ENCODE measurements at regions not wholly inside any gene's neighbourhood (a gene's known extent, or its start where the extent isn't known, plus 50 kb on each side); places are given as distances from the start of the nearest gene placed in this dataset.

GRCh38 chr18:73961804-73962203, 185.8 kb downstream of the FBXO15 start:
- FAIRE-seq, result no peak

GRCh38 chr18:73959352-73959751, 188.3 kb downstream of the FBXO15 start:
- FAIRE-seq, result no peak

GRCh38 chr18:73954268-73954667, 193.4 kb downstream of the FBXO15 start:
- no peak for FAIRE-seq

- no peak for FAIRE-seq
These were observed 195.2 kb downstream of the FBXO15 start for GRCh38 chr18:73952296-73952946.

GRCh38 chr18:73950116-73950700, 197.4 kb downstream of the FBXO15 start:
- no peak for FAIRE-seq

- FAIRE-seq, result no peak
These were observed 199.1 kb downstream of the FBXO15 start for GRCh38 chr18:73948497-73948896.

GRCh38 chr18:73948084-73948483, 199.6 kb downstream of the FBXO15 start:
- no peak for FAIRE-seq

GRCh38 chr18:73947180-73947921, 200.3 kb downstream of the FBXO15 start:
- FAIRE-seq, result no peak

GRCh38 chr18:73945130-73945792, 202.4 kb downstream of the FBXO15 start:
- no peak for FAIRE-seq

- FAIRE-seq, result no peak
These were observed 202.9 kb downstream of the FBXO15 start for GRCh38 chr18:73944715-73945114.

GRCh38 chr18:73943763-73944162, 203.9 kb downstream of the FBXO15 start:
- no peak for FAIRE-seq

GRCh38 chr18:73942956-73943355, 204.7 kb downstream of the FBXO15 start:
- no peak for FAIRE-seq

- no peak for FAIRE-seq
These were observed 205.5 kb downstream of the FBXO15 start for GRCh38 chr18:73942081-73942625.

- FAIRE-seq, result no peak
These were observed 206.9 kb downstream of the FBXO15 start for GRCh38 chr18:73940721-73941120.

- no peak for FAIRE-seq
These were observed 208.2 kb downstream of the FBXO15 start for GRCh38 chr18:73939391-73939790.

GRCh38 chr18:73933685-73934084, 213.9 kb downstream of the FBXO15 start:
- FAIRE-seq, result no peak

- no peak for FAIRE-seq
These were observed 214.7 kb downstream of the FBXO15 start for GRCh38 chr18:73932976-73933375.

- FAIRE-seq, result no peak
These were observed 220.1 kb downstream of the FBXO15 start for GRCh38 chr18:73927496-73927895.

- no peak for FAIRE-seq
These were observed 222.8 kb downstream of the FBXO15 start for GRCh38 chr18:73924836-73925235.

GRCh38 chr18:73924307-73924706, 223.3 kb downstream of the FBXO15 start:
- no peak for FAIRE-seq

GRCh38 chr18:73923866-73924265, 223.8 kb downstream of the FBXO15 start:
- FAIRE-seq, result no peak

GRCh38 chr18:73920033-73920432, 227.6 kb downstream of the FBXO15 start:
- no peak for FAIRE-seq

GRCh38 chr18:73918816-73919215, 228.8 kb downstream of the FBXO15 start:
- FAIRE-seq, result no peak
